Stimulated activated effector memory CD8-positive, alpha-beta T cell treated with anti-CD3 and anti-CD28 coated beads, Interleukin-12 subunit alpha, Interleukin-12 subunit beta, amount 100 ng/mL, for 72 hours (primary cell): ENCODE measurements at regions not wholly inside any gene's neighbourhood (a gene's known extent, or its start where the extent isn't known, plus 50 kb on each side); places are given as distances from the start of the nearest gene placed in this dataset.

Experiments
- ATAC-seq: fragments of 150-1000 bp; cut with Tn5 transposase; 2 replicates; pipeline ENCODE4 v1.10.0; 2021
- DNase-seq, 2 donors: peaks; one replicate each; pipeline ENCODE4 v3.0.0; 2021 to 2022; ENCODE audit warnings: low spot score in 2 of 2
- H3K27ac Mint-ChIP-seq: one replicate; pipeline ENCODE4 v1.8.0; 2022; ENCODE audit warnings: mild to moderate bottlenecking, mixed read lengths
- H3K36me3 Mint-ChIP-seq: one replicate; pipeline ENCODE4 v1.8.0; 2022; ENCODE audit warnings: mild to moderate bottlenecking, mixed read lengths
- H3K4me1 Mint-ChIP-seq: one replicate; pipeline ENCODE4 v1.8.0; 2022; ENCODE audit warnings: mixed read lengths
- H3K4me3 Mint-ChIP-seq: one replicate; pipeline ENCODE4 v1.8.0; 2022; ENCODE audit warnings: mild to moderate bottlenecking, mixed read lengths
- H3K9me3 Mint-ChIP-seq: one replicate; pipeline ENCODE4 v1.8.0; 2022; ENCODE audit warnings: mixed read lengths

GRCh38 chr4:132269303-132269990 lies 879.6 kb upstream of the PCDH10 start:
- Mint-ChIP-seq H3K4me3 (no peak overlapping the region), H3K27ac (no peak overlapping the region), H3K9me3 (peaks cover 4% of the 10 kb centered on the region), H3K36me3 (no peaks in the 10 kb centered on the region), H3K4me1 (no peaks in the 10 kb centered on the region)
- ATAC-seq (no peak), DNase-seq (no peak)

GRCh38 chr4:132275583-132276121 lies 873.4 kb upstream of the PCDH10 start:
- no peaks in the 10 kb centered on the region for H3K4me1 Mint-ChIP-seq
- ATAC-seq = no peak
- H3K27ac Mint-ChIP-seq = no peak overlapping the region
- no peak overlapping the region for H3K4me3 Mint-ChIP-seq
- DNase-seq = no peak
- H3K9me3 Mint-ChIP-seq = peaks cover 18% of the 10 kb centered on the region
- H3K36me3 Mint-ChIP-seq = no peaks in the 10 kb centered on the region

GRCh38 chr4:132276185-132276584 lies 872.9 kb upstream of the PCDH10 start:
- ATAC-seq = no peak
- H3K9me3 Mint-ChIP-seq = peaks cover 18% of the 10 kb centered on the region
- DNase-seq = no peak
- H3K27ac Mint-ChIP-seq = no peak overlapping the region
- H3K4me3 Mint-ChIP-seq = no peak overlapping the region
- H3K36me3 Mint-ChIP-seq = no peaks in the 10 kb centered on the region
- H3K4me1 Mint-ChIP-seq = no peaks in the 10 kb centered on the region

GRCh38 chr4:132276989-132277388 lies 872.1 kb upstream of the PCDH10 start:
- H3K4me1 Mint-ChIP-seq = no peaks in the 10 kb centered on the region
- no peaks in the 10 kb centered on the region for H3K36me3 Mint-ChIP-seq
- DNase-seq = no peak
- no peak overlapping the region for H3K4me3 Mint-ChIP-seq
- H3K27ac Mint-ChIP-seq = no peak overlapping the region
- H3K9me3 Mint-ChIP-seq = peaks cover 18% of the 10 kb centered on the region
- ATAC-seq = no peak

GRCh38 chr4:132281733-132282132 lies 867.4 kb upstream of the PCDH10 start:
- Mint-ChIP-seq H3K36me3 (no peaks in the 10 kb centered on the region), H3K4me3 (no peak overlapping the region), H3K4me1 (no peaks in the 10 kb centered on the region), H3K9me3 (peaks cover 15% of the 10 kb centered on the region), H3K27ac (no peak overlapping the region)
- DNase-seq (no peak), ATAC-seq (no peak)

- Mint-ChIP-seq H3K4me3 (no peak overlapping the region), H3K27ac (no peak overlapping the region), H3K36me3 (no peaks in the 10 kb centered on the region), H3K4me1 (no peaks in the 10 kb centered on the region), H3K9me3 (peaks cover 11% of the 10 kb centered on the region)
- ATAC-seq (no peak), DNase-seq (no peak)
These were observed 864.1 kb upstream of the PCDH10 start for GRCh38 chr4:132284910-132285426.

GRCh38 chr4:132297346-132297745 lies 851.7 kb upstream of the PCDH10 start:
- Mint-ChIP-seq H3K36me3 (no peaks in the 10 kb centered on the region), H3K27ac (no peak overlapping the region), H3K4me3 (no peak overlapping the region), H3K4me1 (no peaks in the 10 kb centered on the region), H3K9me3 (peaks cover 9% of the 10 kb centered on the region)
- DNase-seq = no peak
- ATAC-seq = no peak

GRCh38 chr4:132299841-132300240 lies 849.3 kb upstream of the PCDH10 start:
- DNase-seq = no peak
- Mint-ChIP-seq H3K9me3 (peaks cover 10% of the 10 kb centered on the region), H3K27ac (no peak overlapping the region), H3K36me3 (no peaks in the 10 kb centered on the region), H3K4me3 (no peak overlapping the region), H3K4me1 (no peaks in the 10 kb centered on the region)
- no peak for ATAC-seq

- H3K4me3 Mint-ChIP-seq = no peak overlapping the region
- no peak for ATAC-seq
- no peak overlapping the region for H3K27ac Mint-ChIP-seq
These were observed 836.6 kb upstream of the PCDH10 start for GRCh38 chr4:132312521-132312920.

GRCh38 chr4:132313852-132314251 lies 835.2 kb upstream of the PCDH10 start:
- no peak overlapping the region for H3K4me3 Mint-ChIP-seq
- DNase-seq = no peak
- peaks cover 6% of the 10 kb centered on the region for H3K9me3 Mint-ChIP-seq
- no peak overlapping the region for H3K27ac Mint-ChIP-seq
- no peaks in the 10 kb centered on the region for H3K36me3 Mint-ChIP-seq
- ATAC-seq = no peak
- H3K4me1 Mint-ChIP-seq = no peaks in the 10 kb centered on the region

More at GRCh38 chr4:132312521-132312920, 836.6 kb upstream of the PCDH10 start:
- Mint-ChIP-seq H3K4me1 (no peaks in the 10 kb centered on the region), H3K36me3 (no peaks in the 10 kb centered on the region), H3K9me3 (peaks cover 6% of the 10 kb centered on the region)
- no peak for DNase-seq

- Mint-ChIP-seq H3K9me3 (peaks cover 8% of the 10 kb centered on the region), H3K4me3 (no peak overlapping the region), H3K36me3 (no peaks in the 10 kb centered on the region), H3K4me1 (no peaks in the 10 kb centered on the region), H3K27ac (no peak overlapping the region)
- DNase-seq (no peak), ATAC-seq (no peak)
These were observed 832.4 kb upstream of the PCDH10 start for GRCh38 chr4:132316738-132317137.

GRCh38 chr4:132317923-132318322 lies 831.2 kb upstream of the PCDH10 start:
- H3K36me3 Mint-ChIP-seq = no peaks in the 10 kb centered on the region
- H3K4me1 Mint-ChIP-seq = no peaks in the 10 kb centered on the region
- DNase-seq (no peak), ATAC-seq (no peak)
- peaks cover 8% of the 10 kb centered on the region for H3K9me3 Mint-ChIP-seq
- H3K27ac Mint-ChIP-seq = no peak overlapping the region
- H3K4me3 Mint-ChIP-seq = no peak overlapping the region

GRCh38 chr4:132328761-132329160 lies 820.3 kb upstream of the PCDH10 start:
- H3K4me1 Mint-ChIP-seq = no peaks in the 10 kb centered on the region
- no peak overlapping the region for H3K27ac Mint-ChIP-seq
- ATAC-seq (no peak), DNase-seq (no peak)
- H3K4me3 Mint-ChIP-seq = no peak overlapping the region
- H3K36me3 Mint-ChIP-seq = no peaks in the 10 kb centered on the region
- H3K9me3 Mint-ChIP-seq = peaks cover 21% of the 10 kb centered on the region

GRCh38 chr4:132330994-132331393 lies 818.1 kb upstream of the PCDH10 start:
- ATAC-seq = no peak
- Mint-ChIP-seq H3K9me3 (peaks cover 24% of the 10 kb centered on the region), H3K4me3 (no peak overlapping the region), H3K36me3 (no peaks in the 10 kb centered on the region), H3K27ac (no peak overlapping the region), H3K4me1 (no peaks in the 10 kb centered on the region)
- DNase-seq = no peak

GRCh38 chr4:132332932-132333723 lies 816.0 kb upstream of the PCDH10 start:
- Mint-ChIP-seq H3K4me1 (no peaks in the 10 kb centered on the region), H3K36me3 (no peaks in the 10 kb centered on the region), H3K9me3 (peaks cover 24% of the 10 kb centered on the region), H3K27ac (no peak overlapping the region), H3K4me3 (no peak overlapping the region)
- DNase-seq (no peak), ATAC-seq (no peak)

- Mint-ChIP-seq H3K4me1 (no peaks in the 10 kb centered on the region), H3K4me3 (no peak overlapping the region), H3K9me3 (peaks cover 23% of the 10 kb centered on the region), H3K27ac (no peak overlapping the region), H3K36me3 (no peaks in the 10 kb centered on the region)
- no peak for DNase-seq
- no peak for ATAC-seq
These were observed 815.4 kb upstream of the PCDH10 start for GRCh38 chr4:132333724-132334047.
